ENCODE measurements at regions not wholly inside any gene's neighbourhood (a gene's known extent, or its start where the extent isn't known, plus 50 kb on each side); places are given as distances from the start of the nearest gene placed in this dataset.

GRCh38 chr6:25086500-25087091, 150.8 kb upstream of the RIPOR2 start:
- TF ChIP-seq, protein P1, sequence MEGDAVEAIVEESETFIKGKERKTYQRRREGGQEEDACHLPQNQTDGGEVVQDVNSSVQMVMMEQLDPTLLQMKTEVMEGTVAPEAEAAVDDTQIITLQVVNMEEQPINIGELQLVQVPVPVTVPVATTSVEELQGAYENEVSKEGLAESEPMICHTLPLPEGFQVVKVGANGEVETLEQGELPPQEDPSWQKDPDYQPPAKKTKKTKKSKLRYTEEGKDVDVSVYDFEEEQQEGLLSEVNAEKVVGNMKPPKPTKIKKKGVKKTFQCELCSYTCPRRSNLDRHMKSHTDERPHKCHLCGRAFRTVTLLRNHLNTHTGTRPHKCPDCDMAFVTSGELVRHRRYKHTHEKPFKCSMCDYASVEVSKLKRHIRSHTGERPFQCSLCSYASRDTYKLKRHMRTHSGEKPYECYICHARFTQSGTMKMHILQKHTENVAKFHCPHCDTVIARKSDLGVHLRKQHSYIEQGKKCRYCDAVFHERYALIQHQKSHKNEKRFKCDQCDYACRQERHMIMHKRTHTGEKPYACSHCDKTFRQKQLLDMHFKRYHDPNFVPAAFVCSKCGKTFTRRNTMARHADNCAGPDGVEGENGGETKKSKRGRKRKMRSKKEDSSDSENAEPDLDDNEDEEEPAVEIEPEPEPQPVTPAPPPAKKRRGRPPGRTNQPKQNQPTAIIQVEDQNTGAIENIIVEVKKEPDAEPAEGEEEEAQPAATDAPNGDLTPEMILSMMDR (conservative IDR thresholded peaks at IDR 0.05): no peak
- TF ChIP-seq ZFX (IDR thresholded peaks at IDR 0.05): no peak

Data from C4-2B (cell line).